ENCODE measurements at regions not wholly inside any gene's neighbourhood (a gene's known extent, or its start where the extent isn't known, plus 50 kb on each side); places are given as distances from the start of the nearest gene placed in this dataset.
"Not testable (repeated sequence)": the region's sequence is repeated elsewhere in the genome, so short reads cannot be mapped to it uniquely, and the experiment has no call there.

DNA sequence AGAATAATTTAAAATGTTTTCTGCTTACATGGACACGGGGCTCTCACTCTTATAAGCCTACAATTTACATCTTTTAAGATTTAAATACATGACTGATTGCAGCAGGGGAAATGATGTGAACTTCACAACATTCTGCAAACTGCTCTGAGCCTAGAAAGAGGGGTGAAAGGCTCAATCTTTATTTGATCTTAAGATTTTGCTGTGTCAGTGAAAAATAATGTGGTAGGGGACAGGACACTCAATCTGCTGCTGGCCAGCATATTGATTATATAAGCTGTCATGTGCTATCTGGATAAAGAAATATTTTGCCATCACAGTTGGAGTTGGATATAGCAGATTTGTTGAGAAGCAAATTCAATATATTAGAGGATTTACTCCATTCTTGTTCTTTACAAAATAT, 2210.5 kb downstream of the PCDH7 start:
- Histone ChIP-seq H3K79me2 (no peaks in the 10 kb centered on the region), H3K4me1 (no peaks in the 10 kb centered on the region), H3K4me2 (ENCODE audit: low read length) (no peak overlapping the region), H2AFZ (no peak overlapping the region), H3K36me3 (ENCODE audit: control insufficient read depth, insufficient read depth, low read length) (no peaks in the 10 kb centered on the region), H3K9me3 (ENCODE audit: control insufficient read depth, low read length) (no peaks in the 10 kb centered on the region), H3K27ac (no peak overlapping the region), H3K9ac (no peak overlapping the region), H3K27me3 (ENCODE audit: control insufficient read depth, insufficient read depth, low read length) (no peaks in the 10 kb centered on the region), H3K4me3 (ENCODE audit: low read depth, low read length) (no peak overlapping the region)
- TF ChIP-seq, protein P1, sequence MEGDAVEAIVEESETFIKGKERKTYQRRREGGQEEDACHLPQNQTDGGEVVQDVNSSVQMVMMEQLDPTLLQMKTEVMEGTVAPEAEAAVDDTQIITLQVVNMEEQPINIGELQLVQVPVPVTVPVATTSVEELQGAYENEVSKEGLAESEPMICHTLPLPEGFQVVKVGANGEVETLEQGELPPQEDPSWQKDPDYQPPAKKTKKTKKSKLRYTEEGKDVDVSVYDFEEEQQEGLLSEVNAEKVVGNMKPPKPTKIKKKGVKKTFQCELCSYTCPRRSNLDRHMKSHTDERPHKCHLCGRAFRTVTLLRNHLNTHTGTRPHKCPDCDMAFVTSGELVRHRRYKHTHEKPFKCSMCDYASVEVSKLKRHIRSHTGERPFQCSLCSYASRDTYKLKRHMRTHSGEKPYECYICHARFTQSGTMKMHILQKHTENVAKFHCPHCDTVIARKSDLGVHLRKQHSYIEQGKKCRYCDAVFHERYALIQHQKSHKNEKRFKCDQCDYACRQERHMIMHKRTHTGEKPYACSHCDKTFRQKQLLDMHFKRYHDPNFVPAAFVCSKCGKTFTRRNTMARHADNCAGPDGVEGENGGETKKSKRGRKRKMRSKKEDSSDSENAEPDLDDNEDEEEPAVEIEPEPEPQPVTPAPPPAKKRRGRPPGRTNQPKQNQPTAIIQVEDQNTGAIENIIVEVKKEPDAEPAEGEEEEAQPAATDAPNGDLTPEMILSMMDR (IDR thresholded peaks at IDR 0.05), result no peak

DNA sequence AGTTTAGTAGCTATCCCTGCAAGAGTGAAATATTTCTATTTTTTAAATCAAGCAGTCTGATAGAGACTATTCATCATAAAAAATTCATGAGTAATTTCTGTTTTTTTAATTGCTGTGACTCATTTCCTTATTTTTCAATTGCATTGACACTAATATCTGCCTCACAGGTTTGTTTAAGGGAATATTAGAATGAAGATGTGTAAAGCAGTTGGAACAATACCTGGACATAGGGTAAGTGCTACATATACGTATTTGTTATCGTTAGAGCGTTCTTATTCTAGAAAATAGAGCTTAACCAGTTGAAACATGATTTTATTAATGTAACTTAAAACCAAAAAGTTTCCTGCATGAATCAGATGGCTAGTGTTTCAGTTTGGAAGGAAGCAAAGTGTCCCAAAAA, 2211.3 kb downstream of the PCDH7 start:
- Histone ChIP-seq H3K4me3 (ENCODE audit: low read depth, low read length) (no peak overlapping the region), H3K9me3 (ENCODE audit: control insufficient read depth, low read length) (no peaks in the 10 kb centered on the region), H3K36me3 (ENCODE audit: control insufficient read depth, insufficient read depth, low read length) (no peaks in the 10 kb centered on the region), H2AFZ (no peak overlapping the region), H3K4me2 (ENCODE audit: low read length) (no peak overlapping the region), H3K79me2 (no peaks in the 10 kb centered on the region), H3K9ac (no peak overlapping the region), H3K4me1 (no peaks in the 10 kb centered on the region), H3K27ac (no peak overlapping the region), H3K27me3 (ENCODE audit: control insufficient read depth, insufficient read depth, low read length) (no peaks in the 10 kb centered on the region)
- TF ChIP-seq, protein P1 (IDR thresholded peaks at IDR 0.05), result no peak

DNA sequence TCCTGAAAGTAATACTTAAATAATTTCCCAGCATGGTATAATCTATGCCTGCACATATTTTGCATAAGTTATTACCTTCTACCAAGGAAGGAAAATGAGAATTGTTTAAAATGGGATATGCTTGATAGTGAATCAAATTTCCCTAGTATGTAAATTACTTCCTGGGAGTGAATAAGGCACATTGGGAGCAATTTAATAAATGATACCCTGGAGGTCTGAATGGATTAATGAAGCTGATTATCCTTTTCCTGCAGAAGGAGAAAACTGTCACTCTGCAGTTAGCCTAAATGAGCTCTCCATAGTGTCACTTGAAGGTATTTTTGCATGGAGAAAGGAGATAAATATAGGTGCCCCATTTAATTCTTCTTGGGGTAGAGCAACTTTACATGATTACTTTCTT, 2212.0 kb downstream of the PCDH7 start:
- Histone ChIP-seq H3K36me3 (ENCODE audit: control insufficient read depth, insufficient read depth, low read length) (no peaks in the 10 kb centered on the region), H3K27me3 (ENCODE audit: control insufficient read depth, insufficient read depth, low read length) (no peaks in the 10 kb centered on the region), H3K4me2 (ENCODE audit: low read length) (no peak overlapping the region), H3K9ac (no peak overlapping the region), H3K27ac (no peak overlapping the region), H3K9me3 (ENCODE audit: control insufficient read depth, low read length) (no peaks in the 10 kb centered on the region), H3K79me2 (no peaks in the 10 kb centered on the region), H2AFZ (no peak overlapping the region), H3K4me3 (ENCODE audit: low read depth, low read length) (no peak overlapping the region), H3K4me1 (no peaks in the 10 kb centered on the region)
- TF ChIP-seq, protein P1 (IDR thresholded peaks at IDR 0.05), result no peak

DNA sequence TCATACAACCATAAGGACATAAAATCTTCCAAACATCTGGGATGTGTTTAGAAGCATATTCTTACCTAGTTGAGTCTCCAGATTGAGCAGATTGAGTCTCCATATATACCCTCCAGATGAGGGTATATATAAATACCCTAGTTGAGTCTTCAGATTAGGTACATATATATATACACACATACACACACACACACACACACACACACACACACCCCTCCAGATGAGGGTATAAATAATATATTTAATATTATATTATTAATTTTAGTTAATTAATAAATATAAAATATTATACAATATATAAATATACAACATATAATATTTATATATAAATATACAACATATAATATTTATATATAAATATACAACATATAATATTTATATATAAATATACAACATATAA, 2219.1 kb downstream of the PCDH7 start:
- not testable (repeated sequence) for H3K9me3 ChIP-seq (ENCODE audit: control insufficient read depth, low read length); H3K27me3 ChIP-seq (ENCODE audit: control insufficient read depth, insufficient read depth, low read length); H3K9ac ChIP-seq; H3K79me2 ChIP-seq; H3K4me3 ChIP-seq (ENCODE audit: low read depth, low read length); H3K4me1 ChIP-seq; H2AFZ ChIP-seq; H3K36me3 ChIP-seq (ENCODE audit: control insufficient read depth, insufficient read depth, low read length); H3K27ac ChIP-seq; H3K4me2 ChIP-seq (ENCODE audit: low read length)

DNA sequence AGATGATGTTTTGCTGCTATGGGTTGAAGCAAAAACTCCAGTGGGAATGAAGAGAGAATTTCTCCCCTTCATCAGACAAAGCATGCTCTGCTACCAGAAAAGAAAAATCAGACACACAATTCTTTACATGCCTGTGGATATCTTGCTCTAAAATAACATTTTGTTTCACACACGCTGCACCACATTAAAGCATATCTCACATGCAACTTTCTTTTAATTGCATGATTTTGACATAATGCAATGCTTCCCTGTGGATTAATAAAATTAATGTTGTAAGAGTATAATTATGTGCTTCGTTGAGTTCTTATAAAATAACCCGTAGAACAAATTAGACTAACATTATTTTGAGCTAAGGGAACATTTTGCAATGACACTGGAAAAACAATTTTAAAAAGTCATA, 2230.7 kb downstream of the PCDH7 start:
- Histone ChIP-seq H3K79me2 (no peaks in the 10 kb centered on the region), H3K27ac (no peak overlapping the region), H3K9ac (no peak overlapping the region), H3K36me3 (ENCODE audit: control insufficient read depth, insufficient read depth, low read length) (no peaks in the 10 kb centered on the region), H3K27me3 (ENCODE audit: control insufficient read depth, insufficient read depth, low read length) (no peaks in the 10 kb centered on the region), H2AFZ (no peak overlapping the region), H3K4me3 (ENCODE audit: low read depth, low read length) (no peak overlapping the region), H3K9me3 (ENCODE audit: control insufficient read depth, low read length) (no peaks in the 10 kb centered on the region), H3K4me2 (ENCODE audit: low read length) (no peak overlapping the region), H3K4me1 (no peaks in the 10 kb centered on the region)
- TF ChIP-seq, protein P1 (IDR thresholded peaks at IDR 0.05), result no peak
